Neural cell (in vitro differentiated cells): ENCODE measurements at regions not wholly inside any gene's neighbourhood (a gene's known extent, or its start where the extent isn't known, plus 50 kb on each side); places are given as distances from the start of the nearest gene placed in this dataset.

ENCODE experiments used
- H2AFZ ChIP-seq: fragments of 200-600, 300-800 bp; sonication (generic), shearing (Covaris generic); 2 replicates; pipeline ENCODE4 v1.6.0; 2014; ENCODE audit warnings: low read depth, mild to moderate bottlenecking, antibody characterized with exemption, low read length, moderate library complexity
- H3F3A ChIP-seq: fragments of 200-600 bp; shearing (Covaris generic); 2 replicates; pipeline ENCODE4 v1.6.1; 2016; ENCODE audit warnings: mild to moderate bottlenecking, moderate library complexity, mixed read lengths, antibody characterized with exemption, low read length; ENCODE audit not compliant: insufficient read depth, poor library complexity, severe bottlenecking
- H3K27ac ChIP-seq: fragments of 200-600, 300-800 bp; sonication (generic), shearing (Covaris generic); 2 replicates; pipeline ENCODE4 v1.5.1; 2014; ENCODE audit warnings: mild to moderate bottlenecking, low read length, moderate library complexity
- H3K27me3 ChIP-seq: fragments of 300-800, 200-600 bp; sonication (generic), shearing (Covaris generic); 2 replicates; pipeline ENCODE4 v1.6.0; 2014; ENCODE audit warnings: mild to moderate bottlenecking, low read depth, low read length, moderate library complexity; ENCODE audit not compliant: insufficient read depth
- H3K36me3 ChIP-seq: fragments of 300-800, 200-600 bp; sonication (generic), shearing (Covaris generic); 2 replicates; pipeline ENCODE4 v1.5.1; 2014; ENCODE audit warnings: mild to moderate bottlenecking, antibody characterized with exemption, low read length, moderate library complexity; ENCODE audit not compliant: insufficient read depth
- H3K4me2 ChIP-seq: fragments of 300-800, 200-600 bp; sonication (generic), shearing (Covaris generic); 2 replicates; pipeline ENCODE4 v1.6.0; 2014; ENCODE audit warnings: mild to moderate bottlenecking, low read length
- H3K4me3 ChIP-seq: fragments of 300-800, 200-600 bp; sonication (generic), shearing (Covaris generic); 2 replicates; pipeline ENCODE4 v1.5.1; 2014; ENCODE audit warnings: mild to moderate bottlenecking, low read length, moderate library complexity
- H3K79me2 ChIP-seq: fragments of 200-600 bp; shearing (Covaris generic); replicated peaks from 2 replicates; pipeline ENCODE4 v1.6.0; 2014; ENCODE audit warnings: mild to moderate bottlenecking, low read length, moderate library complexity; ENCODE audit not compliant: insufficient read depth
- H3K9ac ChIP-seq: fragments of 300-800, 200-600 bp; sonication (generic), shearing (Covaris generic); 2 replicates; pipeline ENCODE4 v1.6.1; 2016; ENCODE audit warnings: mild to moderate bottlenecking, low read length, mixed read lengths
- H3K9me2 ChIP-seq: fragments of 200-600 bp; shearing (Covaris generic); 2 replicates; pipeline ENCODE4 v1.6.1; 2016; ENCODE audit warnings: mild to moderate bottlenecking, low read length, mixed read lengths; ENCODE audit not compliant: insufficient read depth
- H3K9me3 ChIP-seq: fragments of 200-600, 300-800 bp; sonication (generic), shearing (Covaris generic); 2 replicates; pipeline ENCODE4 v1.6.1; 2016; ENCODE audit warnings: mild to moderate bottlenecking, mixed run types, low read length, moderate library complexity, mixed read lengths
- H4K20me1 ChIP-seq: fragments of 200-600 bp; shearing (Covaris generic); 2 replicates; pipeline ENCODE4 v1.6.1; 2016; ENCODE audit warnings: mild to moderate bottlenecking, mixed run types; ENCODE audit not compliant: insufficient read depth
- CTCF ChIP-seq: fragments of 450-650 bp; IDR thresholded peaks from 2 replicates; pipeline ENCODE4 v1.5.1; 2014; ENCODE audit warnings: antibody characterized with exemption, mild to moderate bottlenecking, moderate library complexity; ENCODE audit not compliant: poor library complexity, severe bottlenecking
- EP300 ChIP-seq: fragments of 450-650 bp; conservative IDR thresholded peaks from 2 replicates; pipeline ENCODE4 v1.6.1; 2014; ENCODE audit warnings: antibody characterized with exemption, mild to moderate bottlenecking, moderate library complexity; ENCODE audit not compliant: poor library complexity, severe bottlenecking
- EZH2 ChIP-seq: fragments of 200-600, 300-800 bp; shearing (Covaris generic), sonication (generic); IDR thresholded peaks from 2 replicates; pipeline ENCODE4 v1.6.1; 2014; ENCODE audit warnings: antibody characterized with exemption, low read length, borderline replicate concordance, mild to moderate bottlenecking; ENCODE audit not compliant: insufficient read depth, poor library complexity, severe bottlenecking
- POLR2AphosphoS5 ChIP-seq: IDR thresholded peaks from 2 replicates; pipeline ENCODE4 v1.6.1; 2012
- RAD21 ChIP-seq: fragments of 450-650 bp; conservative IDR thresholded peaks from 2 replicates; pipeline ENCODE4 v1.6.1; 2014; ENCODE audit warnings: antibody characterized with exemption, mild to moderate bottlenecking, moderate library complexity
- REST ChIP-seq: IDR thresholded peaks from 2 replicates; pipeline ENCODE4 v1.6.1; 2012; ENCODE audit warnings: borderline replicate concordance
- SMC3 ChIP-seq: fragments of 450-650 bp; conservative IDR thresholded peaks from 2 replicates; pipeline ENCODE4 v1.6.1; 2014; ENCODE audit warnings: antibody characterized with exemption, mild to moderate bottlenecking, moderate library complexity; ENCODE audit not compliant: poor library complexity
- TAF1 ChIP-seq: IDR thresholded peaks from 2 replicates; pipeline ENCODE4 v1.6.1; 2012; ENCODE audit warnings: low read depth

GRCh38 chrX:1034717-1035116, 177.7 kb downstream of the CRLF2 start:
- no peak overlapping the region for H3K4me2 ChIP-seq

GRCh38 chrX:1031521-1032430, 180.7 kb downstream of the CRLF2 start:
- Histone ChIP-seq H3K4me2 (no peak overlapping the region), H3K9ac (no peak overlapping the region), H3K27ac (no peak overlapping the region), H3K36me3 (no peaks in the 10 kb centered on the region), H3K4me3 (no peak overlapping the region), H3K9me2 (no peaks in the 10 kb centered on the region), H3K79me2 (no peaks in the 10 kb centered on the region), H3K9me3 (no peaks in the 10 kb centered on the region), H2AFZ (no peak overlapping the region), H4K20me1 (no peaks in the 10 kb centered on the region), H3F3A (no peaks in the 10 kb centered on the region), H3K27me3 (no peaks in the 10 kb centered on the region)
- TF ChIP-seq TAF1 (no peak), CTCF (no peak), POLR2AphosphoS5 (no peak), EP300 (no peak), SMC3 (no peak), RAD21 (no peak)

More at GRCh38 chrX:1034717-1035116, 177.7 kb downstream of the CRLF2 start:
- no peaks in the 10 kb centered on the region for H3K9me3 ChIP-seq
- H3K79me2 ChIP-seq = no peaks in the 10 kb centered on the region
- no peak overlapping the region for H3K27ac ChIP-seq
- TF ChIP-seq EZH2 = no peak
- no peak for TF ChIP-seq TAF1
- no peak for TF ChIP-seq POLR2AphosphoS5
- no peak for TF ChIP-seq CTCF
- no peak for TF ChIP-seq SMC3
- no peak for TF ChIP-seq REST
- H2AFZ ChIP-seq = no peak overlapping the region
- H3F3A ChIP-seq = no peaks in the 10 kb centered on the region
- H3K4me3 ChIP-seq = no peak overlapping the region
- H4K20me1 ChIP-seq = no peaks in the 10 kb centered on the region
- no peaks in the 10 kb centered on the region for H3K36me3 ChIP-seq
- H3K9ac ChIP-seq = no peak overlapping the region
- no peaks in the 10 kb centered on the region for H3K9me2 ChIP-seq
- H3K27me3 ChIP-seq = no peaks in the 10 kb centered on the region
